GM18870 (cell line): ENCODE measurements at regions not wholly inside any gene's neighbourhood (a gene's known extent, or its start where the extent isn't known, plus 50 kb on each side); places are given as distances from the start of the nearest gene placed in this dataset.
"Not testable (repeated sequence)": the region's sequence is repeated elsewhere in the genome, so short reads cannot be mapped to it uniquely, and the experiment has no call there.

Experiments
- ATAC-seq: cut with Tn5 transposase; IDR thresholded peaks from one replicate; pipeline ENCODE4 v1.9.1; 2021; ENCODE audit warnings: moderate library complexity; ENCODE audit not compliant: unreplicated experiment

DNA sequence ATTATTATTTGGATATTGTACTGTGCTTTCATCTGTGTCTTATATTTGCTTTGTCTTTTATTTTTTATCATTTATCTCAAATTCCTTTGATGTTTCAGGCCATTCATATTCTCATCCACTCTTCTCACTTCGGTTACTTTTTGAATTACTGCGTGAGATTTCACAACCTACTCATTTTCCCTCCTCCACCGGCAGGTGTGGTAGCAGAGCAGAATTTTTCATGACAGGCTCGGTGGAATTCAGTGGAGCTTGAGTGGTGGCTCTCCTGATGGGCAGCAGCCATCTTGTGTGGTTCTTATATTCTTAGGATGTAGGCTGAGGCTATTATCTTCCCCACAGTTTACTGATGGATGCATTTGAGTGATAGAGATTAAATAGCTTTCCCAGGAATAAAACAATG lies 92.3 kb upstream of the IVNS1ABP start:
- ATAC-seq = no peak

DNA sequence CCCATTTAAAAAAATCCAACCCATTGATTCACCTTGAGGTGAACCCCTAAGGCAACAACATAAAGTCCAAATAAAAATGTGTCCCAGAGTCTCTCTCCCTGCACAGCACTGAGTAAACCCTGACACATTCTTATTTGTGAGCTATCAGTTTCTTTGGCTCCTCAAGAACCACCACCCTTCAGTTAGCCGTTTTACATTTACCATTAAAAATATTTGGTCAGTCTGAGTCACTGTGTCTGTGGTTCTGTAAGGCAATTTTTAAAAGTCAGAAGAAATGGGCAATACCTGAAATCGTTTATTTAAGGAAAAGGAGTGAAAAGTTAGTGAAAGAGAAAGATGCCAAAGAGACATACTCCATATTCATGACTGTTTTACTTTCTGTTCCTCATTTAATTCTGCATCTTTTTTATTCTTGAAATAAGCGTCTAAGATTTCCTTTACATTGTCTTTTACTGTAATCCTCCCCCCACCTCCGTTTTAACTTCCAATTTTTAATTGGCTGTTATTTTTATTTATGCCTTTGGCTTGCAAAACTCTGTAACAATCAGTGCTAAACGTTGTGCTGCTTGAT lies 91.7 kb upstream of the IVNS1ABP start:
- no peak for ATAC-seq

DNA sequence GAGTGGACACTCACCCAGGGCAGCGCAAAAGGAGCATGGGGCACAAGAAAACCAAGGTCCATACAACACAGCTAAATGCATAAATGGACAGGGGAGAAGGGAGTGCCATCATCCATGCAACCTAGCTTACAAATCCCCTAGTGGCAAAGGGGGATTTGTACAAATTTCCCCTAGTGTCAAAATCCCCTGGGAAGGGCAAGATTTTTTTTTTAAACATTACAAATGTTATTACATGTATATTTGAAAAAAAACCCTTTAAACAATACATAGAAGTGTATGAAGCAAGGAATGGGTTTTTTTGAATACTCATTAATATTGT lies 89.6 kb upstream of the IVNS1ABP start:
- no peak for ATAC-seq

DNA sequence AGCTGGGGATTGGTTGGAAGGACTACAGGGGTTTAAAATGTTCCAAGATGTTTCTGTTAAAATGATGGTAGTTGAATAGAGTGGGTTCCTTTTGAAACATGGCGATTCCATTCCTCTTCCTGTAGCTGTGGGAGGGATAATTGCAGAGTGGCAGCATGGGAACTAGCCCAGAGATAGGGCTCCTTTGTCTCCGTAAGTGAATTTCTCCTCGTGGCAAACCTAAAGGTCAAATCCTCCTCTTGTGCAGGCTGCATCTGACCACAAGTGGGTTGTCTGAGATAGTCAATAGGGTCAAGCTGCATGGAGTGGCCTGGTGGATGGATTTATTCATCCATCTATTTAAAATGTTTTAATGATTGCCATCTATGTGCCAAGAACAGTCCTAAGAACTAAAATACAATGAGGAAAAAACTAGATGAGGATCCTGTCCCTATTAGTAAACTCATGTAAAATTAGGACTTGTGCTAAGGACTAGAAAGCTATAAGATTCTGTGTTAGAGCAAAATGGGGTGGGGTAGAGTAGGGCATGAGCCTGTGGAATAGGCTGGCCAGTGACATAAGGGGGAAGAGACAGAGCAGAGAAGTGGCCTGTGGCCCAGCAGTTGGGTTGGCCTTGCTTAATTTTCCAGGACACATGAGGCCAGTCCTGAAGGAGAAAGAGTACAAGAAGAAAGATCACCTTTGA lies 89.1 kb upstream of the IVNS1ABP start:
- no peak for ATAC-seq

DNA sequence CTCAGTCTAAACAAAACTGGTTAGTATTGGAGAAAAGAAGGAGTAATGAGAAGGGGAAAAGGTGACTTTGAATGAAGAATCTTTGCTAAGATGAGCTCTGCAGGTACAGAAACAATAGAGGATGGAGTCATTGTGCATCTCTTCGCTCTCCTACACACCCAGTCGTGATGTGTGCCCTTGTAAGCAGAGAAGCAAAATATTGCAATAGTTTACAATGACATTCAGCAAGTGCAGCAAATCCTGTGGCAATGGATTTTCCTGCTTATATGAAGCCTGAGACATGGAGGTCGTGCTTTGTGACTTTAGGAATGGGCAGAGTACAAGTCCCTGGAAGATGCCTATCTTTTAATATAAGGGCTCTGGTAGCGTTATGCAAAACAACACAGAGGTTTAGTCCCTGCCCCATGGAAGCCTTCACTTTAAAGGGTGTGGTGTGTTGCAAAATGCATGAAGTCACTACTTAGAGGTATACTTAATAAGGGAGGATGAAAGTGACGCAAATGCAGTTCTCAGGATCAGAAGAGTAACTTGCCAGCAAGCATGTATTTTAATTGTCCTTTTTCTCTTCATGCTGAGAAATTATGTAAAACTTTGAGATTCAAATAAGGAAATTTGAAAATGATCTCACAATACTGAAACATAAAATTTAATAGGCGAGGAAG lies 88.0 kb upstream of the IVNS1ABP start:
- no peak for ATAC-seq

DNA sequence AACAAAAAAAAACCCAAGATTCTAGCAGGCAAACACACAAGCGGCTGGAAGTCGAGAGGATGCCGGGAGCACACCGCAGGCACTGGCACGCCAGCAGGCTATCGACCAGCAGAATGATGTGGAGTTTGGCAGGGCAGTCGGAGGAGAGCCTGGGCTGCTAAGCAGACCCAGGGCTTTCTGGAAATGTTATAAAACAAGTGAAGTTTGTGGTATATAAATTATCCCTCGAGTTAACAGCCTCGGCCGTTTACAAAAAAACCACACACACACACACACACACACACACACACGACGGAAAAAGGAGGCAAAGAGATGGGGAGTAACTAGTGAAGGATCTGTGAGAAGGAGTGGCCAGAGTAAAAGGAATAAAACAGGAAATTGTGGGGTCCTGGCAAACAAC lies 87.2 kb upstream of the IVNS1ABP start:
- ATAC-seq = no peak

DNA sequence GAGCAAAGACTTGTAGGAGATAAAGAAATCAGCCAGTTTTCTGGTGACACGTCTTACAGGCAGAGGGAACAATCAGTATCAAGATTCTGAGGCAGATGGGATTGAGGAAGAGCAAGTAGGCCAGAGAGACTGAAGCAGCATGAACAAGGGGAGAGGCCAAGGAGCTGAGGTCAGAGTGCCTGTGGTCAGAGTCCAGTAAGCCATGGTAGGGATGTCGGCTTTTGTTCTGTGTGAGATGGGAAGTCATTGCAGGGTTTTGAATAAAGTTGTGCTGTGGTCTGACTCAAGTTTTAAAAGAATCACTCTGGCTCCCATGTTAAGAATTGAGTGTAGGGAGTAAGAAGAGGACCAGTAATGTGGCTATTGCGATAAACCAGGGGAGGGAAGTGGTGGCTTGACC lies 85.9 kb upstream of the IVNS1ABP start:
- ATAC-seq = no peak

DNA sequence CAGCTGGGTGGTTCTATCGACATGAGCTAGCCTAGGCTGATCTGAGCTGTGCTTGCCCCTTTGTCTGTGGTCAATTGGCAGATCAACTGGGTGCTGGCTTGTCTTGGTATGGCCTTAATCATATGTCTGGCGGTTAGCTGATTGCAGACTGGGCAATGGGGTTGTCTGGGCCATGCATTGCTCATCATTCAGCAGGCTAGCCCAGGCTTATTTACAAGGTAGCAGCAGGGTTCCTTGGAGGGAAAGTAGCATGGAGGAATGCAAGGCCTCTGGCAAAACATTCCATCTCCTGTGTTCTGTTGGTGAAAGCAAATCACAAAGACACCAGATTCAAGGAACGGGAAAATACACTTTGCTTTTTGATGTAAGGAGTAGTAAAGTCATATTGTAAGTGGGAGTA lies 84.0 kb upstream of the IVNS1ABP start:
- ATAC-seq = no peak

DNA sequence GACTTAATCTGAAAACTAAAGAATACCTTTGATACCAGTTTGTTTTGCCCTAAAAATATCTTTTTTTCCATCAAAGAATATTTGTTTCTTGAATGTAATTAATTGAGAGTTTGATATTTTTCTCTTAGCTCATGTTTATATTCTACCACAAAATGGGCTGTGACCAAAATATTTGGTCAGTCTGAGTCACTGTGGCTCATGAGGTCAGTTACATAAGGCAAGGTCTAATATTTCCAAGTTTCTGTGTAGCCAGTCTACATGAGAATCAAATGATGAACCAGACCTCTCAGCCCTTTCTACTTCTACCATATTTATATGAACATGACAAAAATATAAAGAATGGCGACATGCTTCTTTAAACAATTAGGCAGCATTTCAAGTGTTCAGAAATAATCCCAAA lies 83.0 kb upstream of the IVNS1ABP start:
- ATAC-seq = no peak

DNA sequence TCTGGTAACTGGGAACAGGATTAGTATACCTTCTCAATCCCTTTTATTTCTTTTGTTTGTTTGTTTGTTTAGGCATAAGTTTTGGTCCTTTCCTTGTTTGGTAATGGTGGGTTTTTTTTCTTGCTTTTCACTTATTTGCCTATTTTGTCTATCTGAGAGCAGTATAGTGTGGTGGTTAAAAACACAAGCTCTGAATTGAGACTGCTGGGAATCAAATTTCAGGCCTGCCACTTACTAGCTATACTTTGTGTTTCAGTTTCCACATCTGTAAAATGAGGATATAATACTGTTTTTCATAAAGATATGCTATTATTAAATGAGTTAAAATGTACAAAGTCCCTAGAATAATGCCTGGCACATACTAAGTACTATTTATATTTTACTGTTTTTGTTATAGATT lies 81.6 kb upstream of the IVNS1ABP start:
- no peak for ATAC-seq

DNA sequence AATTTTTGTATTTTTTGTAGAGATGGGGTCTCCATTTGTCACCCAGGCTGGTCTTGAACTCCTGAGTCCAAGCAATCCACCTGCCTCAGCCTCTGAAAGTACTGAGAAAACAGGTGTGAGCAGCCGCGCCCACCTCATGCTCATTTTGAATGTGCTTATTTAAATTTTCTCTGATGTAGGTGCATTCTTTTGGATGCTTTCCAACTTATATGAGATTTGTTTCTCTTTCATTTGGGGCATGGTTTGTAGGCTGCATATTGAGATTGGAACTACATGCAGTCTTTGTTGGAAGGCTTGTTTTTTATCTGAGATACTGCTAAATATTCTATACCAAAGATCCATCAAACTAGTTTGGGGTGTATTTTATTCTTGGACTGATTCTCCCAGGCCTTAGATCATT lies 81.0 kb upstream of the IVNS1ABP start:
- ATAC-seq = no peak

DNA sequence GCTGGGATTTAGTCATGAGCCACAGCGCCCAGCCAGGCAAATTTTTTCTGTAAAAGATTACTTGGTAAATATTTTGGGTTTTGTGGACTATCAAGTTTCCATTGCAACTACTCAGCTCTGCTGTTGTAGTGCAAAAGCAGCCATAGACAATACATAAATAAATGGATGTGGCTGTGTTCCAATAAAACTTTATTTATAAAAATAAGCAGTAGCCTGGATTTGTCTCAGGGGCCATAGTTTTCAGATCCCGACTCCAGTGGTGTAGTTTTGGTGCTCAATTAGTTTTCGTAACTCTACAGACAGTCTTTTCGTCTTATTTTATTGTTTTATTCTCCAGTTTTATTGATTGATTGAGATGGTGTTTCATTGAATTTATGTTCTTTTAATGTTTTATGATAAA lies 80.1 kb upstream of the IVNS1ABP start:
- no peak for ATAC-seq

DNA sequence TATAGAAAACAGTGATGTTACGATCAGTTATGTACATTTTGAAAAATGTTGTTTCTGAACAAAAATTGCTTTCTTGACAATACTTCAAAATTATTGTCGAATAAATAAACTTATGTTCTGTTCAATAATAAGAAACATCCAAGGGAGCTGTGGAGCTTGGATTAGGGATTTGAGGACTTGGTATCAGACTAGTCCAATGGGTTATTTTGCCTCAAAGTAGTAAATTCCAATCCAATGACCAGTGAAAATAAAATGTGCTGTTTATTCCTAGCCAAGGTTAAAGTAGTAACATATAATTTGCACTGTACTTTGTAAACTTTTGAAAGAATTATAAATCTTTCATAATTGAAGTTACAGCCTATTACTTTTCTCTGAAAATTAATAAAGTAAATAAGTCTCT lies 79.1 kb upstream of the IVNS1ABP start:
- no peak for ATAC-seq

DNA sequence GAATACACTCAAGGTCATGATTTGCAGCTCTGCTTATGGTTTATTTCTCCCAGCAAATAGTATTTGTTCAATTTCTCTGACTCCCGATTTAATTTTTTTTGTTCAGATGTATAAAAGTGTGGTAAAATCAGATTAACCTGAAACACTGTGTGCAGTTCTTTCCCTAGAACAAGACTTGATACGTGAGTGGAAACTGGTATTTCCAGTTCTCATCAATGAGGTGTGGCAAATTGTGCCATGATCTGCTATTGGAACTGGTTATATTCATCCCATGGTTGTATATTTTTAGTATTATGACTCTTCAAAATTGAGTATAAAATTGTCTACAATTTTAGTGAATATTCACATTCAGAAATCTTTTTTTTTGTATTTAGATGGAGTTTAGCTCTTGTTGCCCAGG lies 76.8 kb upstream of the IVNS1ABP start:
- no peak for ATAC-seq

DNA sequence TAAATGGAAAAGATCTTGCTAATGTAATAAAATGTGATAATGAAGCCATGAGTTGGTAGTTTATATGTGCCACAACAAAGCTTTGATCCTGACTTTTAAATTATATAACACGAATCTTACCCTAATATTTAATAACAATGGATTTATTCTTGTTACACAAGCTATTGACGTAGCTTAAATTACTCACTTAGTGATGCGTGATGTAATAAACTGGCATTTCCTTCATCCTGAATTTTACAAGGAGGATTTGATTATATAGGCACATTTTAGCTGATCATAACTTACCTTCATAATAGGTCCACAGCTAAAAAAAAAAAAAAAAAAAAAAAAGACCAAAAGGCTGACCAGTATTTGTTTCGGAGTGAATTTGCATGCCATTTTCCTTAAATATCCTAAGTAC lies 76.2 kb upstream of the IVNS1ABP start:
- no peak for ATAC-seq

DNA sequence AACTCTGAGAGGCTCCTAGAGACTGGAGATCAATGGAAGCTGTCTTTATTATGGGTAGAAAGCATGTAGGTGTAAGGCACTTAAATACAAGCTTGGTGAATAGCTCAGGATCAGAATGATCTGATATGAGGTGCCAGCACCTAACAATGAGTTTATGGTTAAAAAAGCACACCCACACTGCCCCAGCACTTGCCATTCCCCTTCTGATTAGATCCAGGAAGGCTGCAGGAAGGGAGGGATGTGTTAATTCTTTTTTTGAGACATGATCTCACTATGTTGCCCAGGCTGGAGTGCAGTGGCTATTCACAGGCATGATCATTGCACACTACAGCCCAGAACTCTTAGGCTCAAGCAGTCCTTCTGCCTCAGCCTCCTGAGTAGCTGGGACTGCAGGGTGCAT lies 71.8 kb upstream of the IVNS1ABP start:
- ATAC-seq = no peak

DNA sequence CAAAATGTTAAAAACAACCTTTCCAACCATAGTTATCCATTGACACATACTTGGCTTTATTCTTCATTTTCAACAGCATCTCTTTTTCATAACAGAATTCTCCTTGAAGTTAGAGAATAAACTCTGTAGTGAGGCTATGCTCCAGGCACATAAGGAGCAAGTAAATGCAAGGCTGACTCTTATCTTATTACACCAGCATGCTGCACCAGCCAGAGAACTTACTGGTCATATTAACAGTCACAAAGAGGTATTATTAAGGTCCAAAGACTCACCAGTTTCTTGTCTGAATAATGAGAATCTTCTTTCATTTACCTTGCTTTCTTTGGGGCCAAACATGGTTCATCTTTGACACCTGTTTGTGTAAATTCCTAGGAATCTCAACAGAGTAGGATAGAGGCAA lies 71.3 kb upstream of the IVNS1ABP start:
- no peak for ATAC-seq

DNA sequence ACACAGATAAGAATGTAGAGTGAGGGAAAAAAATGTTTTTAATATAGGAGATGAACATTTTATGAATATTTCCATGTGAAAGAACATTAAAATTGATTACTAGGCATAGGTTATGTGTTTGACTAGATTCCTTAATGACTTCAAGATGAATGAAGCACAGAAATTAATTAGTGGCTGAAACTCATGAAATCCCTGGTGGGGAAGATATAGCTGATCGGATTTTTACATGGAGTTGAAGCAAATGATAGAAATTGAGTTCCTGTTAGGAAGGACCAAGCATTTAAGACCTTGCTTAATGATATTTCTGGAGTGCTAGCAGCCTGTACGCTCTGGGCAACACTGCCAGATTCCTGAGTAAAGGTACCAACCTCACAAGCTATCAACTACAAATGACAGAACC lies 68.9 kb upstream of the IVNS1ABP start:
- ATAC-seq = no peak

DNA sequence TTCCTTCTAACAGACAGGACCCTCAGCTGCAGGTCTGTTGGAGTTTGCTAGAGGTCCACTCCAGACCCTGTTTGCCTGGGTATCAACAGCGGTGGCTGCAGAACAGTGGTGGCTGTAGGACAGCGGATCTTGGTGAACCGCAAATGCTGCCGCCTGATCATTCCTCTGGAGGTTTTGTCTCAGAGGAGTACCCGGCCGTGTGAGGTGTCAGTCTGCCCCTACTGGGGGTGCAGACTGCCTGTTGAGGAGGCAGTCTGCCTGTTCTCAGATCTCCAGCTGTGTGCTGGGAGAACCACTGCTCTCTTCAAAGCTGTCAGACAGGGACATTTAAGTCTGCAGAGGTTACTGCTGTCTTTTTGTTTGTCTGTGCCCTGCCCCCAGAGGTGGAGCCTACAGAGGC lies 66.8 kb upstream of the IVNS1ABP start:
- ATAC-seq = not testable (repeated sequence)

DNA sequence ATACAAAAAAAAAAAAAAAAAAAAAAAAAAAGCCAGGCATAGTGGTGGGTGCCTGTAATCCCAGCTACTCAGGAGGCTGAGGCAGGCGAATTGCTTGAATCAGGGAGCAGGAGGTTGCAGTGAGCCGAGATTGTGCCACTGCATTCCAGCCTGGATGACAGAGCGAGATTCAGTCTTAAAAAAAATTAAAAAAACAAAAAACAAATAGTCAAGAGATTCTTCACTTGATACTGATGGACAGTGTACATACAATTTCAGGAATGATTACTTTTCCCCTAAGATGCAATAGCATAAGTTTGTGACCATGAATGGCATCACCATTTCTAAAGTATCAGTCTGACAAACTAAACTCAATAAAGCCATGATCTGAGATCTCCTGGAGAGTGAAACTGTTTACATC lies 60.8 kb upstream of the IVNS1ABP start:
- ATAC-seq = no peak

DNA sequence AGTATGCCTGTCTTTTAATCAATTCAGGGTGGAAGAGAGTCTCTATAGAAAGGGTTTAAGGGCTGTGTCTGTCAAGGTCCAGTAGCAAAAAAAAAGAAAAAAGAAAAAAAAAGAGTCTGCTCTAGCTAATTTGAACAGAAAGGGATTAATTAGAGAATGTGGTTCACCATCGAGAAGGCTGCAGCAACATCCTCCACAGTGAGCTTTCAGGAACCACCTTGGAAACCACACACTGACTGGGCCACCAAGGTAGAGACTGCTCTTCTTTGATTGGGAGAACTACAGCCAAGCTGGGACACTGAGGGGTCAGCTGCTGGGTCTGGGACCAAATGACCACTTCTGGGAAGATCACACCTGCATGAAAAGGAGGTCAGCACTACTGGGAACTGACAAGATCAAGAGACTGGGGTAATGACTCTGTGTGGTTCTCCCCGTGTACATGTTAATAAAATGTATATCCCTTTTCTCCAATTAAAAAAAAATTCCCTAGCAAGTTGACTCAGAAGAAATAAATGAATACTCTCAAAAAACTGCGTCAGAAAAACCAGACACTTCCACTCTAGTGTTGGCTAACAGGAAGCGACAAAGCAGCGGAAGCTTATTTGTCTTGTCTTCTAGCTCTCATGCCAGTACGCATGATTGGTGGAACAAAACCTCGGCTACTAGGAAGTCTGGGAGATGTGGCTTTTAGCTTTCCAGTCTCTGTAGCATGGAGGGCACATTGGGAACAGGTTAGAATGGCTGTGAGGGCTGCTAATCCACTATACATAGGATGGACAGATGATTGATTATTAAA lies 60.0 kb upstream of the IVNS1ABP start:
- ATAC-seq = no peak

DNA sequence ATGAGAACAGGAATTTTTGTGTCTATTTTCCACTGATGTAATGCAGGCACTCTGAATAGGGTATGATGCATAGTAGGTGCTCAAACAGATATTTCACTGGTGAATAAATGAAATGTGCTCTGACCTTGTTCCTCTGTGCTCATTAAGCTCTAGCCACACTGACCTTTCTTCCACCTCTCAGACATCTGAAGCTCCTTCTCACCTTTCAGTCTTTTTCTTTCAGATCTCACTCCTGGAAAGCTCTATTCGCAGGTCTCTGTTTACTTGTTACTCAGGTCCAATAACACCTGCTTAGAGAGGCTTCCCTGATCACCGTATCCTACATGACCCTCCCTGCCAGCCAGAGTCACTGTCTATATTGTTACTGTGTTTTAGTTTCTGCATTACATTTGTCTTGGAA lies 59.2 kb upstream of the IVNS1ABP start:
- ATAC-seq = no peak
